ENCODE measurements at regions not wholly inside any gene's neighbourhood (a gene's known extent, or its start where the extent isn't known, plus 50 kb on each side); places are given as distances from the start of the nearest gene placed in this dataset.

GRCh38 chr10:6766131-6766801, 186.2 kb upstream of the PRKCQ start:
- ChIA-PET RAD21 (ENCODE audit: low non-redundant PET in 1 of 2, low total read pairs in 2 of 2, uncharacterized antibody in 2 of 2, unreplicated experiment in 2 of 2) (no interaction called here), POLR2A (no interaction called here), CTCF (no interaction called here)
- Histone ChIP-seq H4K20me1 (ENCODE audit: insufficient read depth) (no peaks in the 10 kb centered on the region), H3K9me2 (ENCODE audit: insufficient read depth) (no peaks in the 10 kb centered on the region), H3K79me2 (ENCODE audit: insufficient read depth, low read length) (no peaks in the 10 kb centered on the region), H3K27ac (ENCODE audit: low read depth, low read length) (no peak overlapping the region), H3K4me1 (ENCODE audit: control insufficient read depth in 1 of 2, insufficient read depth in 2 of 2, low read length in 2 of 2) (no peaks in the 10 kb centered on the region), H3K36me3 (ENCODE audit: control insufficient read depth in 1 of 2, insufficient read depth in 2 of 2, low read length in 2 of 2) (no peaks in the 10 kb centered on the region), H2AFZ (ENCODE audit: low read depth, low read length, poor library complexity, severe bottlenecking) (no peak overlapping the region), H3K4me3 (replicated peaks in 1 of 2; ENCODE audit: low read depth in 1 of 2, low read length in 2 of 2) (no peak overlapping the region), H3K27me3 (ENCODE audit: insufficient read depth, low read length) (no peaks in the 10 kb centered on the region; the same call in 1 of the 2 replicates), H3K4me2 (ENCODE audit: low read length) (no peak overlapping the region), H3K9me3 (ENCODE audit: control insufficient read depth in 1 of 2, insufficient read depth in 1 of 2, low read depth in 1 of 2, low read length in 2 of 2) (peaks cover 0 to 6% of the 10 kb centered on the region in 2 experiments; a peak in 1 of 4 replicates), H3K9ac (ENCODE audit: low read length) (no peak overlapping the region)
- no TSS peak for BruUV-seq (replicated peaks)
- intact Hi-C loops (cut with micrococcal nuclease) = no loop called here
- ATAC-seq = no peak
- TF ChIP-seq SP1 (IDR thresholded peaks at IDR 0.05; ENCODE audit: low read depth) (no peak), ATF3 (IDR thresholded peaks at IDR 0.05) (no peak), SRF (IDR thresholded peaks at IDR 0.05; ENCODE audit: low read depth) (no peak), JUND (IDR thresholded peaks at IDR 0.05) (no peak), POLR2A (IDR thresholded peaks at IDR 0.05; ENCODE audit: borderline replicate concordance, extremely low read depth, insufficient read depth, insufficient read length) (no peak), POLR2AphosphoS5 (IDR thresholded peaks at IDR 0.05; ENCODE audit: low read depth, low read length) (no peak), MAX (IDR thresholded peaks at IDR 0.05) (no peak), CTCF (IDR thresholded peaks at IDR 0.05 in 2 of 3, conservative IDR thresholded peaks at IDR 0.05 in 1 of 3; ENCODE audit: borderline replicate concordance in 1 of 3, insufficient read depth in 1 of 3, low read depth in 2 of 3, low read length in 2 of 3) (no peak), CBX3 (IDR thresholded peaks at IDR 0.05; ENCODE audit: low read depth) (no peak), TCF7L2 (IDR thresholded peaks at IDR 0.05; ENCODE audit: borderline replicate concordance, extremely low read depth, insufficient read depth, insufficient read length) (no peak), REST (IDR thresholded peaks at IDR 0.05; ENCODE audit: low read depth) (no peak)
- DNase-seq (ENCODE audit: low read depth, low spot score) = no peak

Measured in HCT116 (cell line).